Parathyroid adenoma (tissue), 2 donors: ENCODE measurements at regions not wholly inside any gene's neighbourhood (a gene's known extent, or its start where the extent isn't known, plus 50 kb on each side); places are given as distances from the start of the nearest gene placed in this dataset.

Experiments used
- H2AFZ ChIP-seq: fragments of 300-600 bp; sonication (generic); one replicate; pipeline ENCODE4 v1.7.0; 2017; ENCODE audit warnings: antibody characterized with exemption, mild to moderate bottlenecking
- H3K27ac ChIP-seq: fragments of 300-600 bp; sonication (generic); one replicate; pipeline ENCODE4 v1.7.0; 2017
- H3K27me3 ChIP-seq: fragments of 300-600 bp; sonication (generic); one replicate; pipeline ENCODE4 v1.7.0; 2017; ENCODE audit warnings: low read length; ENCODE audit not compliant: control insufficient read depth, insufficient read depth
- H3K36me3 ChIP-seq: fragments of 300-600 bp; sonication (generic); one replicate; pipeline ENCODE4 v1.7.0; 2017; ENCODE audit warnings: low read length; ENCODE audit not compliant: control insufficient read depth, insufficient read depth
- H3K4me1 ChIP-seq: fragments of 300-600 bp; sonication (generic); one replicate; pipeline ENCODE4 v1.7.0; 2017; ENCODE audit warnings: control low read depth
- H3K4me2 ChIP-seq: fragments of 300-600 bp; sonication (generic); one replicate; pipeline ENCODE4 v1.7.0; 2017; ENCODE audit warnings: low read length
- H3K4me3 ChIP-seq: fragments of 300-600 bp; sonication (generic); one replicate; pipeline ENCODE4 v1.7.0; 2017; ENCODE audit warnings: low read depth, low read length
- H3K79me2 ChIP-seq: fragments of 300-600 bp; sonication (generic); one replicate; pipeline ENCODE4 v1.7.0; 2017; ENCODE audit warnings: control low read depth
- H3K9ac ChIP-seq: fragments of 300-600 bp; sonication (generic); one replicate; pipeline ENCODE4 v1.7.0; 2017; ENCODE audit warnings: mild to moderate bottlenecking
- H3K9me3 ChIP-seq: fragments of 300-600 bp; sonication (generic); one replicate; pipeline ENCODE4 v1.7.0; 2017; ENCODE audit warnings: low read length; ENCODE audit not compliant: control insufficient read depth
- CTCF ChIP-seq: fragments of 300-600 bp; sonication (generic); IDR thresholded peaks from one replicate; pipeline ENCODE4 v1.7.0; 2017; ENCODE audit warnings: antibody characterized with exemption, mild to moderate bottlenecking
- donor health status: primary hyperparathyroidism.

GRCh38 chr2:194925742-194926141, 731.3 kb upstream of the SLC39A10 start:
- no peak for TF ChIP-seq CTCF
- no peaks in the 10 kb centered on the region for H3K36me3 ChIP-seq
- H3K79me2 ChIP-seq, result no peaks in the 10 kb centered on the region
- no peaks in the 10 kb centered on the region for H3K9me3 ChIP-seq
- H3K9ac ChIP-seq, result no peak overlapping the region
- no peak overlapping the region for H3K4me2 ChIP-seq
- no peak overlapping the region for H3K4me3 ChIP-seq
- H2AFZ ChIP-seq, result no peak overlapping the region
- no peaks in the 10 kb centered on the region for H3K4me1 ChIP-seq
- H3K27ac ChIP-seq, result no peak overlapping the region
- H3K27me3 ChIP-seq, result no peaks in the 10 kb centered on the region

- no peak overlapping the region for H3K27ac ChIP-seq
- no peaks in the 10 kb centered on the region for H3K9me3 ChIP-seq
- H3K79me2 ChIP-seq, result no peaks in the 10 kb centered on the region
- TF ChIP-seq CTCF, result no peak
- no peak overlapping the region for H3K4me3 ChIP-seq
- no peaks in the 10 kb centered on the region for H3K36me3 ChIP-seq
- no peak overlapping the region for H3K4me2 ChIP-seq
- H3K9ac ChIP-seq, result no peak overlapping the region
- H2AFZ ChIP-seq, result no peak overlapping the region
- no peaks in the 10 kb centered on the region for H3K27me3 ChIP-seq
- H3K4me1 ChIP-seq, result no peaks in the 10 kb centered on the region
These were observed 739.5 kb upstream of the SLC39A10 start for GRCh38 chr2:194917519-194917918.

- Histone ChIP-seq H3K27me3 (no peaks in the 10 kb centered on the region), H2AFZ (no peak overlapping the region), H3K9me3 (no peaks in the 10 kb centered on the region), H3K4me1 (no peaks in the 10 kb centered on the region), H3K9ac (no peak overlapping the region), H3K27ac (no peak overlapping the region), H3K79me2 (no peaks in the 10 kb centered on the region), H3K36me3 (no peaks in the 10 kb centered on the region), H3K4me3 (no peak overlapping the region), H3K4me2 (no peak overlapping the region)
- TF ChIP-seq CTCF, result no peak
These were observed 741.5 kb upstream of the SLC39A10 start for GRCh38 chr2:194915485-194915884.

GRCh38 chr2:194907569-194907968, 749.5 kb upstream of the SLC39A10 start:
- TF ChIP-seq CTCF, result no peak
- no peak overlapping the region for H3K4me3 ChIP-seq
- no peaks in the 10 kb centered on the region for H3K27me3 ChIP-seq
- H3K36me3 ChIP-seq, result no peaks in the 10 kb centered on the region
- H3K4me2 ChIP-seq, result no peak overlapping the region
- no peaks in the 10 kb centered on the region for H3K4me1 ChIP-seq
- no peaks in the 10 kb centered on the region for H3K9me3 ChIP-seq
- H3K9ac ChIP-seq, result no peak overlapping the region
- H3K79me2 ChIP-seq, result no peaks in the 10 kb centered on the region
- H2AFZ ChIP-seq, result no peak overlapping the region
- no peak overlapping the region for H3K27ac ChIP-seq

GRCh38 chr2:194896871-194897270, 760.2 kb upstream of the SLC39A10 start:
- Histone ChIP-seq H3K9me3 (no peaks in the 10 kb centered on the region), H3K4me3 (no peak overlapping the region), H3K27ac (no peak overlapping the region), H3K4me2 (no peak overlapping the region), H3K36me3 (no peaks in the 10 kb centered on the region), H3K27me3 (no peaks in the 10 kb centered on the region), H3K79me2 (no peaks in the 10 kb centered on the region), H3K4me1 (no peaks in the 10 kb centered on the region), H2AFZ (no peak overlapping the region), H3K9ac (no peak overlapping the region)
- TF ChIP-seq CTCF, result no peak
